WTC11 (cell line): ENCODE measurements at regions not wholly inside any gene's neighbourhood (a gene's known extent, or its start where the extent isn't known, plus 50 kb on each side); places are given as distances from the start of the nearest gene placed in this dataset.

Experiments
- TF ChIP-seq, protein P1 (sequence below): sonication (generic); formaldehyde crosslinking; IDR thresholded peaks from 2 replicates; pipeline ENCODE4 v1.8.0; 2022; ENCODE audit warnings: mild to moderate bottlenecking, missing genetic modification reagents
- TF ChIP-seq, protein P2 (sequence below): sonication (generic); formaldehyde crosslinking; IDR thresholded peaks from 2 replicates; pipeline ENCODE4 v1.8.1; 2022; ENCODE audit warnings: mild to moderate bottlenecking, missing genetic modification reagents, moderate library complexity, borderline replicate concordance

DNA sequence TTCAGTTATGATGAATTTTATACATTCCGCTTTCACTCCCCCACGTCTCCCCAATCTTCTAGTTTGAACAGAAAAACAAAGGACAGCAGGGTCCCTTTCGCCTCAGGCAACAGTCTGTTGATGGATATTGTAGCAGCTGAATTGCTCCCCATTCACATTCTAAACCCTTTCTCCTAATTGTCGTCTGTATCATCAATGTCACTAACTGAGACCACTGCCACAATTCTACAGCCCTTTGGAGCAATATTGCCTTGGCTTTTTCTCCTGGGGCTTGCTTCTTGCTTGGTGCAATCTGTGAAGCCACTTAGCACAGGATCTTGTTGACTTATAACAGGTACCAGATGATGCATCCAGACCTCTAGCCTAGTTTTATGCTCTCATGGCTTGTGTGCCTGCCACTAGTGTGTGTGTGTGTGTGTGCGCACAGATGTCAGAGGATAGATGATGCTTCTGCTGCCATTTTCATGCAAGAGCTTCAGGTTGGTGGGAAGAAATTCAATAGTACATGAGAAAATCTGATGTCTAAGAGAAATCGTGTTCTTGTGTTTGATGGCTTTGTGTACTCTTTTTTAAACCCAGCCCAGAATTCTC, 195.2 kb upstream of the ISL1 start:
- TF ChIP-seq, protein P1, sequence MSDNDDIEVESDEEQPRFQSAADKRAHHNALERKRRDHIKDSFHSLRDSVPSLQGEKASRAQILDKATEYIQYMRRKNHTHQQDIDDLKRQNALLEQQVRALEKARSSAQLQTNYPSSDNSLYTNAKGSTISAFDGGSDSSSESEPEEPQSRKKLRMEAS (CRISPR knock-in tag) = no peak
- TF ChIP-seq, protein P2, sequence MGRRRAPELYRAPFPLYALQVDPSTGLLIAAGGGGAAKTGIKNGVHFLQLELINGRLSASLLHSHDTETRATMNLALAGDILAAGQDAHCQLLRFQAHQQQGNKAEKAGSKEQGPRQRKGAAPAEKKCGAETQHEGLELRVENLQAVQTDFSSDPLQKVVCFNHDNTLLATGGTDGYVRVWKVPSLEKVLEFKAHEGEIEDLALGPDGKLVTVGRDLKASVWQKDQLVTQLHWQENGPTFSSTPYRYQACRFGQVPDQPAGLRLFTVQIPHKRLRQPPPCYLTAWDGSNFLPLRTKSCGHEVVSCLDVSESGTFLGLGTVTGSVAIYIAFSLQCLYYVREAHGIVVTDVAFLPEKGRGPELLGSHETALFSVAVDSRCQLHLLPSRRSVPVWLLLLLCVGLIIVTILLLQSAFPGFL (CRISPR knock-in tag) = no peak
